T-helper 1 cell treated with Interleukin-12 subunit alpha and Interleukin-12 subunit beta and Interleukin-4 antibody, amounts not matched to agents 30 ng/mL and 1 ng/mL, for 36 hours (primary cell): ENCODE measurements at regions not wholly inside any gene's neighbourhood (a gene's known extent, or its start where the extent isn't known, plus 50 kb on each side); places are given as distances from the start of the nearest gene placed in this dataset.

Experiments
- intact Hi-C: fragments of 100-400 bp; cut with micrococcal nuclease; formaldehyde crosslinking; loops from one replicate; pipeline ENCODE4 v1.15.1; 2024

- intact Hi-C loops = no loop called here
Observed at GRCh38 chr1:30258876-30259275, 464.5 kb downstream of the MATN1 start.

GRCh38 chr1:30258471-30258870 is 464.9 kb downstream of the MATN1 start:
- intact Hi-C loops = no loop called here

GRCh38 chr1:30257742-30258380 is 465.5 kb downstream of the MATN1 start:
- intact Hi-C loops = no loop called here

GRCh38 chr1:30257322-30257721 is 466.1 kb downstream of the MATN1 start:
- intact Hi-C loops = no loop called here

- intact Hi-C loops = no loop called here
Observed at GRCh38 chr1:30256911-30257310, 466.5 kb downstream of the MATN1 start.

- intact Hi-C loops = no loop called here
Observed at GRCh38 chr1:30255111-30255724, 468.2 kb downstream of the MATN1 start.

- intact Hi-C loops = no loop called here
Observed at GRCh38 chr1:30253807-30254440, 469.5 kb downstream of the MATN1 start.

GRCh38 chr1:30253361-30253760 is 470.0 kb downstream of the MATN1 start:
- intact Hi-C loops = no loop called here

- intact Hi-C loops = no loop called here
Observed at GRCh38 chr1:30250984-30251850, 472.2 kb downstream of the MATN1 start.

- intact Hi-C loops = no loop called here
Observed at GRCh38 chr1:30250338-30250983, 472.9 kb downstream of the MATN1 start.

- intact Hi-C loops = no loop called here
Observed at GRCh38 chr1:30249446-30250337, 473.7 kb downstream of the MATN1 start.

- intact Hi-C loops = no loop called here
Observed at GRCh38 chr1:30248774-30249173, 474.6 kb downstream of the MATN1 start.

GRCh38 chr1:30248373-30248772 is 475.0 kb downstream of the MATN1 start:
- intact Hi-C loops = no loop called here

GRCh38 chr1:30244801-30245200 is 478.6 kb downstream of the MATN1 start:
- intact Hi-C loops = no loop called here

GRCh38 chr1:30242722-30243457 is 480.5 kb downstream of the MATN1 start:
- intact Hi-C loops = no loop called here

- intact Hi-C loops = no loop called here
Observed at GRCh38 chr1:30242168-30242567, 481.2 kb downstream of the MATN1 start.

- intact Hi-C loops = no loop called here
Observed at GRCh38 chr1:30241681-30242080, 481.7 kb downstream of the MATN1 start.

- intact Hi-C loops = loop anchor here (5.0 kb wide), 1 partner anchor 52 kb away; no protein-coding TSS in a partner anchor
Observed at GRCh38 chr1:30234091-30234490, 489.3 kb downstream of the MATN1 start.

- intact Hi-C loops = loop anchor here (1.0 to 5.0 kb wide), 6 partner anchors 50 to 1002 kb away; partner anchors contain the start of genes MECR and PTPRU
Observed at GRCh38 chr1:30232288-30232899, 491.0 kb downstream of the MATN1 start.
